SK-N-SH (cell line): ENCODE measurements at regions not wholly inside any gene's neighbourhood (a gene's known extent, or its start where the extent isn't known, plus 50 kb on each side); places are given as distances from the start of the nearest gene placed in this dataset.

Experiments
- CTCF ChIA-PET: fragments of 300-600, 350-600 bp; formaldehyde crosslinking; extraction: SDS; loops from one replicate; lab custom pipeline; 2021; lab: Yijun Ruan, JAX
- POLR2A ChIA-PET: fragments of 350-600 bp; sonication (Branson Sonifier 250); formaldehyde crosslinking; extraction: SDS; loops from one replicate; lab custom pipeline; 2020; ENCODE audit warnings: antibody characterized with exemption, inconsistent platforms; lab: Yijun Ruan, JAX
- DNase-seq: peaks from one replicate; pipeline ENCODE4 v3.0.0; 2012
- H2AFZ ChIP-seq: fragments of 200-600 bp; sonication (generic); 2 replicates; pipeline ENCODE4 v1.8.1; 2016; ENCODE audit warnings: antibody characterized with exemption, mild to moderate bottlenecking, low read depth
- H3F3A ChIP-seq: fragments of 200-600 bp; sonication (generic); replicated peaks from 2 replicates; pipeline ENCODE3; 2016; ENCODE audit warnings: antibody characterized with exemption, mild to moderate bottlenecking; ENCODE audit not compliant: insufficient read depth
- H3K27ac ChIP-seq, 2 experiments: fragments of 200-500 bp in 1 of 2; fragments of 200-600 bp in 1 of 2; sonication (Bioruptor generic) in 1 of 2; sonication (generic), shearing (Covaris generic) in 1 of 2; 2 replicates each; pipeline versions ENCODE4 v1.5.1 to v1.6.1; 2014 to 2016; ENCODE audit warnings: low read depth in 2 of 2, inconsistent platforms in 1 of 2, low read length in 1 of 2, mild to moderate bottlenecking in 1 of 2, mixed read lengths in 1 of 2
- H3K27me3 ChIP-seq: fragments of 200-600 bp; sonication (generic), shearing (Covaris generic); 2 replicates; pipeline ENCODE4 v1.6.1; 2016; ENCODE audit warnings: mixed run types; ENCODE audit not compliant: insufficient read depth
- H3K36me3 ChIP-seq, 2 experiments: fragments of 200-500 bp in 1 of 2; fragments of 200-600 bp in 1 of 2; sonication (Bioruptor generic) in 1 of 2; sonication (generic) in 1 of 2; replicated peaks in 1 of 2; 2 replicates each; pipeline versions ENCODE3 to v1.5.1; 2014 to 2016; ENCODE audit warnings: low read length in 1 of 2, mild to moderate bottlenecking in 1 of 2; ENCODE audit not compliant: insufficient read depth in 2 of 2, control insufficient read depth in 1 of 2
- H3K4me1 ChIP-seq, 2 experiments: fragments of 200-500 bp in 1 of 2; fragments of 200-600 bp in 1 of 2; sonication (Bioruptor generic) in 1 of 2; sonication (generic), shearing (Covaris generic) in 1 of 2; 2 replicates each; pipeline versions ENCODE4 v1.5.1 to v1.6.1; 2014 to 2016; ENCODE audit warnings: low read depth in 1 of 2, low read length in 1 of 2, mixed run types in 1 of 2; ENCODE audit not compliant: insufficient read depth in 2 of 2, control insufficient read depth in 1 of 2
- H3K4me2 ChIP-seq: fragments of 200-600 bp; sonication (generic), shearing (Covaris generic); 2 replicates; pipeline ENCODE4 v1.6.1; 2017; ENCODE audit warnings: mixed run types
- H3K4me3 ChIP-seq, 2 experiments: fragments of 200-500 bp in 1 of 2; fragments of 200-600 bp in 1 of 2; sonication (Bioruptor generic) in 1 of 2; sonication (generic), shearing (Covaris generic) in 1 of 2; 2 replicates each; pipeline versions ENCODE4 v1.5.1 to v1.8.1; 2014 to 2016; ENCODE audit warnings: low read depth in 2 of 2, inconsistent platforms in 1 of 2, low read length in 1 of 2, mild to moderate bottlenecking in 1 of 2, mixed read lengths in 1 of 2, moderate library complexity in 1 of 2
- H3K79me2 ChIP-seq: fragments of 200-600 bp; sonication (generic); 2 replicates; pipeline ENCODE4 v1.8.1; 2017; ENCODE audit warnings: mild to moderate bottlenecking; ENCODE audit not compliant: insufficient read depth
- H3K9ac ChIP-seq: fragments of 200-600 bp; sonication (generic); 2 replicates; pipeline ENCODE4 v1.6.1; 2017; ENCODE audit warnings: mixed run types
- H3K9me2 ChIP-seq: fragments of 200-600 bp; sonication (generic); 2 replicates; pipeline ENCODE4 v1.6.1; 2017; ENCODE audit warnings: mixed run types
- H3K9me3 ChIP-seq: fragments of 200-600 bp; sonication (generic); 2 replicates; pipeline ENCODE4 v1.6.1; 2017; ENCODE audit warnings: mixed run types, mild to moderate bottlenecking, moderate library complexity
- H4K20me1 ChIP-seq: fragments of 200-600 bp; sonication (generic); 2 replicates; pipeline ENCODE4 v1.6.1; 2017; ENCODE audit warnings: mild to moderate bottlenecking, mixed run types; ENCODE audit not compliant: insufficient read depth
- CHD2 ChIP-seq: fragments of 150-350 bp; IDR thresholded peaks from 2 replicates; pipeline ENCODE4 v1.6.1; 2018; ENCODE audit warnings: low read length; ENCODE audit not compliant: partially characterized antibody
- EZH2phosphoT487 ChIP-seq: fragments of 200-600 bp; sonication (generic); IDR thresholded peaks from 2 replicates; pipeline ENCODE4 v1.6.1; 2017; ENCODE audit warnings: low read depth, mixed run types, mild to moderate bottlenecking, antibody characterized with exemption, moderate library complexity, borderline replicate concordance
- FOSL2 ChIP-seq: IDR thresholded peaks from 2 replicates; pipeline ENCODE4 v1.4.0; 2012; ENCODE audit warnings: low read depth, mild to moderate bottlenecking, moderate library complexity, borderline replicate concordance
- GABPA ChIP-seq: IDR thresholded peaks from 2 replicates; pipeline ENCODE4 v1.4.0; 2012; ENCODE audit warnings: low read depth, mild to moderate bottlenecking
- GATA2 ChIP-seq: sonication (generic); formaldehyde crosslinking; IDR thresholded peaks from 2 replicates; pipeline ENCODE4 v1.5.0; 2020; ENCODE audit warnings: mild to moderate bottlenecking, missing genetic modification reagents
- IRF3 ChIP-seq: fragments of 150-350 bp; IDR thresholded peaks from 2 replicates; pipeline ENCODE4 v1.6.1; 2016; ENCODE audit warnings: mild to moderate bottlenecking, low read depth, low read length
- MEF2A ChIP-seq: IDR thresholded peaks from 2 replicates; pipeline ENCODE4 v1.4.0; 2012; ENCODE audit warnings: low read depth, borderline replicate concordance
- MXI1 ChIP-seq: IDR thresholded peaks from 2 replicates; pipeline ENCODE4 v1.6.1; 2012; ENCODE audit warnings: mild to moderate bottlenecking, low read depth, low read length, improper control_type of control experiment
- NFIC ChIP-seq: IDR thresholded peaks from 2 replicates; pipeline ENCODE4 v1.4.0; 2012; ENCODE audit warnings: borderline replicate concordance
- POLR2AphosphoS5 ChIP-seq: IDR thresholded peaks from 2 replicates; pipeline ENCODE4 v1.6.1; 2012; ENCODE audit warnings: low read depth, low read length
- RAD21 ChIP-seq: IDR thresholded peaks from 2 replicates; pipeline ENCODE4 v1.6.1; 2012; ENCODE audit warnings: mild to moderate bottlenecking, low read length
- RCOR1 ChIP-seq: fragments of 150-350 bp; IDR thresholded peaks from 2 replicates; pipeline ENCODE4 v1.6.1; 2017; ENCODE audit warnings: antibody characterized with exemption, low read length
- RXRA ChIP-seq: IDR thresholded peaks from 2 replicates; pipeline ENCODE4 v1.4.0; 2012; ENCODE audit warnings: low read depth, mild to moderate bottlenecking, borderline replicate concordance
- SIN3A ChIP-seq: IDR thresholded peaks from 2 replicates; pipeline ENCODE4 v1.6.1; 2012; ENCODE audit warnings: low read depth, mild to moderate bottlenecking, low read length, moderate library complexity, borderline replicate concordance
- SMC3 ChIP-seq: IDR thresholded peaks from 2 replicates; pipeline ENCODE4 v1.6.1; 2012; ENCODE audit warnings: low read depth, low read length, improper control_type of control experiment
- TAF1 ChIP-seq: IDR thresholded peaks from 2 replicates; pipeline ENCODE4 v1.6.1; 2012; ENCODE audit warnings: low read depth, mild to moderate bottlenecking, low read length, moderate library complexity, borderline replicate concordance
- USF2 ChIP-seq: fragments of 150-350 bp; IDR thresholded peaks from 2 replicates; pipeline ENCODE4 v1.6.1; 2017; ENCODE audit warnings: antibody characterized with exemption, low read length, low read depth, borderline replicate concordance
- WGBS: methylation state at CpG from one replicate; pipeline ENCODE4 v1.1.6; 2017; ENCODE audit warnings: low lambda C conversion rate; 5-methylcytosine and 5-hydroxymethylcytosine counted together
- TF ChIP-seq, protein P1 (sequence below): fragments of 200-600 bp; sonication (generic); IDR thresholded peaks from 2 replicates; pipeline ENCODE4 v1.6.1; 2017; ENCODE audit warnings: antibody characterized with exemption, mild to moderate bottlenecking, moderate library complexity

DNA sequence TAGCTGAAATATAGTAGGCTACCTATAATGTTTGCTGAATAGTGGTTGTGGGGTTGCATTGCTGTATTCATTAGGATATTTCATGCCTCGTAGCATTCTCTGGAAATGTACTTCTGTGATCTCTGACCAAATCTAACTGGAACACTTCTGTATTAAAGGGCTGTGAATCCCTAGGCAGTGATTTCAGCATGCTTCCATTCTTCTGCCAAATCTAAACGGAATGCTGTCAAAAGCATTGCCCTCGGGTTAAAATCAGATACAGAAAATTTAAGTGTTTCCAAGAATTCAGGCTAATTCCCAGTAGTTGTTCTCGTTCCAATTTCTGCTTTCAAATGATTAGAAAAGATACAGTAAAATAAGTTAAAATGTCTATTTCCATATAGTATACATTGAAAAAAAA is 1847.5 kb upstream of the IGFBP7 start:
- Histone ChIP-seq H3K9ac (no peak overlapping the region), H3F3A (no peaks in the 10 kb centered on the region), H4K20me1 (no peaks in the 10 kb centered on the region), H3K27me3 (no peaks in the 10 kb centered on the region), H3K9me2 (no peaks in the 10 kb centered on the region), H2AFZ (no peak overlapping the region), H3K4me2 (no peak overlapping the region), H3K36me3 (no peaks in the 10 kb centered on the region)
- 15% methylated on average over 4 of the region's 4 CpGs for WGBS
- CTCF ChIA-PET, result no interaction called here
- DNase-seq, result no peak
- TF ChIP-seq RAD21 (no peak), GATA2 (CRISPR knock-in tag) (no peak), MEF2A (no peak), SIN3A (no peak), EZH2phosphoT487 (no peak), POLR2AphosphoS5 (no peak), RXRA (no peak), FOSL2 (no peak), RCOR1 (no peak), USF2 (no peak), NFIC (no peak), IRF3 (no peak), CHD2 (no peak), MXI1 (no peak), GABPA (no peak), SMC3 (no peak), TAF1 (no peak)
- TF ChIP-seq, protein P1, sequence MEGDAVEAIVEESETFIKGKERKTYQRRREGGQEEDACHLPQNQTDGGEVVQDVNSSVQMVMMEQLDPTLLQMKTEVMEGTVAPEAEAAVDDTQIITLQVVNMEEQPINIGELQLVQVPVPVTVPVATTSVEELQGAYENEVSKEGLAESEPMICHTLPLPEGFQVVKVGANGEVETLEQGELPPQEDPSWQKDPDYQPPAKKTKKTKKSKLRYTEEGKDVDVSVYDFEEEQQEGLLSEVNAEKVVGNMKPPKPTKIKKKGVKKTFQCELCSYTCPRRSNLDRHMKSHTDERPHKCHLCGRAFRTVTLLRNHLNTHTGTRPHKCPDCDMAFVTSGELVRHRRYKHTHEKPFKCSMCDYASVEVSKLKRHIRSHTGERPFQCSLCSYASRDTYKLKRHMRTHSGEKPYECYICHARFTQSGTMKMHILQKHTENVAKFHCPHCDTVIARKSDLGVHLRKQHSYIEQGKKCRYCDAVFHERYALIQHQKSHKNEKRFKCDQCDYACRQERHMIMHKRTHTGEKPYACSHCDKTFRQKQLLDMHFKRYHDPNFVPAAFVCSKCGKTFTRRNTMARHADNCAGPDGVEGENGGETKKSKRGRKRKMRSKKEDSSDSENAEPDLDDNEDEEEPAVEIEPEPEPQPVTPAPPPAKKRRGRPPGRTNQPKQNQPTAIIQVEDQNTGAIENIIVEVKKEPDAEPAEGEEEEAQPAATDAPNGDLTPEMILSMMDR, result no peak
- TF ChIP-seq, all 33 proteins: peak for 0
- Histone ChIP-seq H3K27ac (no peak overlapping the region), H3K4me1 (no peaks in the 10 kb centered on the region), H3K4me3 (no peak overlapping the region), H3K9me3 (no peaks in the 10 kb centered on the region), H3K79me2 (no peaks in the 10 kb centered on the region)
- POLR2A ChIA-PET, result no interaction called here
